ENCODE measurements at regions not wholly inside any gene's neighbourhood (a gene's known extent, or its start where the extent isn't known, plus 50 kb on each side); places are given as distances from the start of the nearest gene placed in this dataset.
A peak's percentile ranks its signal among the peaks of the same experiment; 100 is the strongest.

DNA sequence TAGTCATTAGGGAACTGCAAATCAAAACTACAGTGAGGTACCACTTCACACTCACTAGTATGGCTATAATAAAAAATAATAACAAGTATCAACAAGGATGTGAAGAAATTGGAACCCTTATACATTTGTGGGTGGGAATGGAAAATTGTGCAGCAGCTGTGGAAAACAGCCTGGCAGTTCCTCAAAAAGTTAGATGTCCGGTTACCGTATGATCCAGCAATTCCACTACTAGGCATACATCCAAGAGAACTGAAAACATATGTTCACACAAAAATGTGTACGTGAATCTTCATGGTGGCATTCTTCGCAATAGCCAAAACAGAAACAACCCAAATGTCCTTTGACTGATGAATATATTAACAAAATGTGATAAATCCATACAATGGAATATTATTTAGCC, 187.9 kb upstream of the LYSMD4 start:
- DNase-seq = peak; percentile 3

DNA sequence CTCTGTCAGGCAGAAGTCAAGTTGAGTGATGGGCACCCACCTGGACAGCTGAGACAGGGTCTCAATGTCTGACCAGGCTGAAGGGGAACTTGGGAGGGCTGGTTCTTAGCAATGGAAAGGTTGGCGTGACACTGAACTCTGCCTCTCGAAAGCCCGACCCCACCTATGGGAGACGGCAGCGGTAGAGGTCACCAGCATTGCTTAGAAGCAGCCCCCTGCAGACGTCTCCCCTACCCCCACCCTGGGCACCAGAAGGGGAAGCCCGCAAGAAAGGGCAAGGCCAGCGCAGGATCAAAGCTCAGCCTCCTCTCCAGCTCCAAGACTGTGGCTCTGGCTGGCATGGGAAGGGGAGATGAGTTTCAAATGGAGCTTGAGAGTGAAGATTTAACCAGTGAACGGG, 184.8 kb upstream of the LYSMD4 start:
- no peak for DNase-seq

DNA sequence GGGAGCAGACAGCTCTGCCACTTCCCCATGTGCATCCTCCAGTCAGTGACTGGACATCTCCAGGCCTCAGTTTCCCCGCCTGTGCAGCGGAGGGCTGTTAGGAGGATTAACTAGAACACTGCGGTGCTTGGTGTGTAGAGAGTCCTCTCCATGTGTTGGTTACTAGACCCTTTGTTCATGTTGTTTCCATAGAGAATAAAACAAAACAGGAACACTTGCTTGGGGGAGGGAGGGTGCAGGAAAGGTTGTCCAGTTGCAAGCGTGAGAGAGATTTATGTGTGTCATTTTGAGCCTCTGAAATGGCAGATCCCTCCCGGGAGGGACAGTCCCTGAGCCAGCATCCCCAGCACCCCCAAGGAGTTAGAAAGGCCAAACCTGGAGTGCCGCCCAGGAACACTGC, 184.0 kb upstream of the LYSMD4 start:
- no peak for DNase-seq

DNA sequence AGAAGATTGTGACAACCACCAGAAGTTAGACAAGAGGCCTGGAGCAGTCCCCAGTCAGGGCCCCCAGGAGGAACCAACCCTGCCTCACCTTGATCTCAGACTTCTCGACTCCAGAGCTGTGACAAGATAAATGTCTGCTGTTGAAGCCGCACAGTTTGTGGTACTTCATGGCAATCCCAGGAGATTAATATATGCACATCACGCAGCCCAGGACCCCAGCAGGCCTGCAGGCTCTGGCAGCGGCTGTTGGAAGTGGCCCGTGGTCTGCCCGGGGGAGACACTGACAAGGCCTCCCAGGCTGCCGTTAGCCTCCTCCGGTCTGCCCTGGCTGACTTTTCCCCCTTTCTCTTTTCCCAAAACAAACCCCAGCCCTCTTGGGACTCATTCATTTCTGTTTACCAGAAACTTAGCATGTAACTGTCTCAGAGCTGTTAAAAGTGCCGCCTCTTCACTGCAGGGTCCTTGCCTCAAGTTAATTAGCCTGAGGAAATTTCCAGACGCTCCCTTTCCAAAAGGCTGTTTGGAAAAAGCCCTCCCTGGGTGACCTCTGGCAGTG, 183.5 kb upstream of the LYSMD4 start:
- no peak for DNase-seq

DNA sequence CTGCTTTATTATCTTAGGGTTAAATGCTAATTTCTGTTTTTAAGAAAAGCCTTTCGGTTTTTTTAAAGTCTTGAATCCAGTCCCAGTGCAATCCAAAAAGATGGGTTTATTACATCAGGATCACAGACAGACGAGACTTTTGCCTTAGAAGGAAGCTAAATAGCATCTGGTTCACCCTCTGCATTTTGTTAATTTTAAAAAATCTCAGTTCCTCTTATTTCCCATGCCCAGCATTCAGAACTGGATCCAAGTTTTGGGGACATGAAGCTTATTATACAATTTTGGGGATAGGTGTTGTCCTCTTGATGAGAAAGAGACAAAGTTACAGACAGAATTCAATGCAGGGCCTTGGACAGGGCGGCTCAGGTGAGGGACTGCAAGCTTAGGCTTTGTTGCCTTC, 181.5 kb upstream of the LYSMD4 start:
- DNase-seq = no peak

DNA sequence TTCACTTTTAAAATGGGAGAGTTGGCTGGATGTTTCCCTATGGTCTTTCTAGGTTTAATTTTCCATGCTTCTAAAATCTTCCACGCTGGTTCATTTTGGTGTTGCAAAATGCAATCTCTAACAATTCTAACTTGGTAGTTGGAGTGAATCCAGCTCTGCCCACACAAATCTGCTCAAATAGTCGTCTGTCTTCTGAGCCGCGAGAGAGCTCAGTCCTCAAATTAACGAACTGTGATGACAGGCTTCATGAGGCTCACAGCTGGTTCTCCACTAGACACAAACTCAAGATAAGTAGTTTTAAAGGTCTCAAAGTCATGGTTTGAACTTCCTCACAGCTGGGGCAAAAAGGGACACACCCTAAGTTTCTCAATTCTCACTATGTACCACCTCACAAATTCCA, 178.6 kb upstream of the LYSMD4 start:
- no peak for DNase-seq

DNA sequence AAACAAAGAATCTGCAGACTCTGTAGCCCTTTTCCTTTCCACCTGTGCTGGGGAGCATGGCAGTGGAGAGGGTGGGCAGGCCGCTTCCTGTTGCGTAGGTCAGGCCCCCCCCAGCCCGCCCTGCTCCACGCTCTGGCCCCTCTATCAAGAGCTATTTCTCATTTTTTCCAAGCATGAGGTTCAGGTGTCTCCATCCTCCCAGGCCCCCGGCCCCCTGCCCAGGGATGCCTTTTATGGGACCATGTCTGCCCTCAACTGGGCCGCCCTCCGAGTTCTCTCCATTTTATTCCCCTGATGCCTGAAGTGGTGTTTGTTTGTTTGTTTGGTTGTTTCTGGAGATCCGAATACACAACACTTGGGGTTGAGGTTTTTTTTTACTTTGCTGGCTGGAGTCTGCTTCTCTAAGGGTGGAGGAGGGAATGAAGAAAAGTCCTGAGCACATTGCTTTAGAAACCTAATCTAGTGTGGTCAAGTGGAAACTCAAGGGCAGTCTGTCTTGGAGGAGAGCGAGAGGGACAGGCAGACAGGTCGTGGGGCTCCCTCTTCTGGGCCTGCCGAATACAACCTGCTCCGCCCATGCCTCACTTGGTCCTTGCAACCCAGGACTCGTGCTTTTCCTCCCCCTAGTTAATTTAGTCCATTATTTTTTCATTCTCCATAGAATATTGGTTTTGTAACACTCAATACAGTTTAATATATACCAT, 176.5 kb upstream of the LYSMD4 start:
- DNase-seq = no peak

DNA sequence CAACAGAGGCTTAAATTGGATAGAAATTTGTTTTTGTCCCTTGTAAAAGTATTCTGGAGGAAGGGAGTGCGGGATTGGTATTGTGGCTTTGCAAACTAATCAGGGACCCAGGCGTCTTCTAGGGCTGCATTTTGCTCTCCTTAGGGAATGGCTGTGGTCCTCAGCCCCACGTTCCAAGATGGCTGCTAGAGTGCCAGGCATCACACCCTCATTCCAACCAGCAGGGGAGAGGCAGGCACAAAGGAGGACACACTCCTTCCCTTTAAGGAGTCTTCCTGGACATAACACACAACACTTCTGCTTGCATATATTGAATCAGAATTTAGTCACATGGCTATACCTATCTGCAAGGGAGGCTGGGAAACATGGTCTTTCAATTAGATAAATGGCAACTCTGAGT, 174.5 kb upstream of the LYSMD4 start:
- DNase-seq = no peak

DNA sequence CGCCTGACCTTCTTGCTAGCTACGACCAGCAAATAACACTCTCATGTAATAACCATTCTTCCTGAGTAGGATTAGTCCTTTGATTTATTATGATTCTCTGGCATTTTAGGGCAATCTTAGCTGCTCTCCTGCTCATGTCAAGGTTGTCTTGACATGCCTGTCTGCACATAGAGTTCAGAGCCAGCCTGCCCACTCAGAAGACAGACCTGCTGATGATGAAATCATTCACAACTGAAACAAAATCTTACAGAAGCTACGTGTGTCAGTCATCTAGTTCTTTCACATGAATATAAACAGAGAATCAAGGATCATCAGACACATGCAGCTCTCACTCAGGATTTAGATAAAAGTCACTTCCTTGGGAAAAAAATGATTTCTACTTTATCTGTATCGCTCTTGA, 173.6 kb upstream of the LYSMD4 start:
- DNase-seq = no peak

DNA sequence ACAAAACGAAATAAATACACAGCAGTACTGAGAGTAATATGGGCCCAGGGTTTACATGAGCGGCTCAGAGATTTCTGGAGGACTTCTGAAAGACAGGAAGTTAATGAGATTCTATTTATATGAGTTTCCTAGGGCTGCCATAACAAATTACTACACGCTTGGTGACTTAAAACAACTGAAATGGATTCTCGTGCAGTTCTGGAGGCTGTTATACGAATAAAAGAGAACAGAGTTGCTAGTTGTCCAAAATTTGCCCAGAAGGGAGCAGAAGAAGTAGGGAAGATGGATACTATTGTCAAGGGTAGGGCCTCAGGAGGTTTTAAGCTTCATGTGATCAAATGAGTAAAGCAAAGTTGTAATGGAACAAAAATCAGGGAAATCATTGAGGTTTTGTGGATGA, 173.1 kb upstream of the LYSMD4 start:
- no peak for DNase-seq

DNA sequence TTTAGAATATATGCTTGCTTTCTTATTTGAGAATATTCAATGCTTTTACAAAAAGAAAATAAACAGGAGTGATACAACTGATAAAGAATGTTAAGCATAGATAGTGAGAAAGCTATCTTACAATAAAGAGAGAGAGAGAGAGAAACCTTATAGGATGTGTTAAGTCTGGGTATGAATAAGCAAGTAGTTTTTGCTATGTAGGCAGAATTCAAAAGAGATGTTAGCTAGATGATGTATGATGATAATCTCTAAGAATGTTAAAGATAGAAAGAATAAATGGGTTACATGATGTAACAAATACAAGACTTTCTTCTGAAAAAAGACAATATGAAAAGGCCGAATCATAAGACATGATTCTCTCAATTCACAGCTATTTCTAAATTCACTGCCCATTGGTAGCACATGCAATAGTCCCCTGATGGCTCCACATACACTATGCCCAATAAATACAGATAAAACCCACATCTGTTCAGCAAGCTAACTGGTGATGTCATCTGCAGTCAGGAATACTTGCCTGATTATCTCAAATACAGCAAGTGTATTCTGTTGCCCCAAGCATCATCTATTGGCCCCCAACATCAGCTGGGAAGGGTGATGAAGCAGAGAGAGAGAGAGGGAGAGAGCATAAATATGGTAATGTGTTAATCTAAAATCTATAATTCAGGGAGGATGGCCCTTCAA, 169.2 kb upstream of the LYSMD4 start:
- DNase-seq = no peak

DNA sequence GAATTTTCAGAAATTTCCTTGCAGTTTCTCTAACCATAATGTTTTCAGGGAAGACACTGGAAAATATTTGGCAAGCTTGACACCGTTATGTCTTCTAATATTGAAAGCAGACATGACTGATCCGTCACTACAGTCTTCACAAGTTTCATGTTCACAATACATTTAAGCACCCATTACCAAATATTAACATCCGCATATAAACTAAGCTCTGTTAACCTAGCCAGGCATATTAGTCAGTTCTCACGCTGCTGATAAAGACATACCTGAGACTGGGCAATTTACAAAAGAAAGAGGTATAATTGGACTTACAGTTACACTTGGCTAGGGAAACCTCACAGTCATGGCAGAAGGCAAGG, 162.7 kb upstream of the LYSMD4 start:
- no peak for DNase-seq

DNA sequence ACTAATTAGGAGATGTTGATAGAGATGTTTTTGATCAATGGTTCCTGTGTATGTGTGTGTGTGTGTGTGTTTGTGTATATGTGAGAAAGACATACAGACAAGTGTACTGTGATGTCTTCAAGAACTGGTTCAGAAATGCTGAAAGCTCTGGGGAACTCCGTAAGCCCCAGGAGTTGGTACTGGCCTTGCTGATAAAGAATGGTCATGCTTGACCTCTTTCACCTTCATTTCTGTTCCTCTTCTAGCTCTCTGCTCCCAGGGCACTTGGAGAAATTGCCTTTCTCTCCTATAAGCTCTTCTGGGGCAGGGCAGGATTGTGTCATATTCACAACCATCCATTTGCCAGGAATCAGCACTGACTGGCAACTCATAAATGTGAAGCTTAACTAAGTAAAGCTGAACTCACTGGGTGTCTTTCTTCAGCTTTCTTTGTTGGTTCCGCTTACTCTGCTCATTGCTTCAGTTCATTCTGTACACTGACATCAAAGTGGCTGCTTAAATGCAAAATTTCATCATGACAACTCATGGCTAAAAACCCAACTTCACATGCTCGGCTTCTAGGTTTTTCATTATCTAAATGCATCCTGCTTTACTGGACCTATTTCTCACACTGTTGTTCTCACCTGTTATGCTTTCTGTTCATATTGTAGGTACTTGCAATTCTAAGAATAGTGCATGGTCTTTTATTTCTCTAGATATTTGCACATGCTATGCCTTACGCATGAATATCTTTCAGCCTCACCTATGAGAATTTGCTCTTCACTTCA, 162.1 kb upstream of the LYSMD4 start:
- no peak for DNase-seq

DNA sequence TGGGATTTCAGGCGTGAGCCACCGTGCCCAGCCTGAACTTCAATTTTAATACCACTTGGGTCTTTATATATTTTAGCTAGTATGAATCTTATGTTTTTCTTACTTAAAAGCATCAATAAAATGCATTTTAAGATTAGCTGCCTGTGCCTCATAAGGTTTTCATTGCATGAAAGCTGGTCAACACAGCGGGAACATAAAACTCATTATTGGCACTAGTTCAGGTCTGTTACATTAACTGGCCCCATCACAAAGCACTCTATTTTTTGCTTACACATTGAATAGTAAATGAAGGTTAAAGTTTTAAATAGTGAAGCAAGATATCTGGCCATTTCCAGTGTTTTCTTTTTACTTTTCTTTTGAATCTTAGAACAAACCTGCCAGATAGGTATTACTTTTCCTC, 145.6 kb upstream of the LYSMD4 start:
- no peak for DNase-seq

DNA sequence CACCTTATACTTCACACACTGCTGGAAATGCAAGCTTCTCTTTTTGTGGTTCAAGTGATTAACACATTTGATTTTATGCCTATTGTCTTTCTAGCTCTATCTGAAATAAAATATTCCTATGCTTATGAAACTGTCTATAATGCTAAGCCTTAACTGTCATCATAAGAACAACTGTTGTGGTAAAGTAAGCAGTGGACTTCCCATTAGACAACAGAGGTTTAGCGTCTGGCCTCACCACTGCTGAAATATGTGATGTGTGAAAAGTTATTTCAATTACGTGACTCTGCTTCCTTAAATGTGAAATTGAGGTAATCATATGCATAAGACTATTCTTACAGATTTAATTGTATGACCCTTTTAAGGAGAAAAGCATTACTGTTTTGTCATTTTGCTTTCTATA, 140.2 kb upstream of the LYSMD4 start:
- DNase-seq = no peak

DNA sequence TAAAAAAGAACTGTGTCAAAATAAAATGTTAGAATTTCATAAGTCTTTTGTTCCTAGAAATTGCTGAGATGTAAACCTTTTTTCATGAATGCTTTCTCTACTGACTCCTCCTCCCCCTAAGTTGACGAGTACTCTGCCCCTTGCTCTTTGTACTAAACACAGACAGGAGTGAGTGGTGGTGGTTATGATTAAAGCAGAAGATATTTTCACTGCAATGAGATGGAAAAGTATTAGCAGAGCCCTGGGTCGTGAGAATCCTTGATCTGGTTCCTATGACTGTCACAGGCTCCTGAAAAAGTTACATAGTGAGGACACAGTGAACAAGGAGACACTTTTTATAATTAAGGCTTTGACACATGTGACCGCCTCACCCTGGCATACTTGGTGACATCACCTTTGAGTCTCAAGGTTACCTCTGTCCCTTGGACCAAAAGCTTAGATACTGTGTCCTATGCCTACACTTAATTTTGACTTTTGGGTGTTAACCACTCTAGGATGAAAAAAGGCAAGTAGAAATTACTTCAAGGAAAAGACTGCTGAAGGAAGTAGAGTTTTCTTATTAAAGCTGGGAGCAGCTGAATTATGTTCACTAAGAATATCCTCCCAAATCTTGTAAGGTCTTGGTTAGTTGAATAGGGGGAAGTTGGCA, 130.4 kb upstream of the LYSMD4 start:
- DNase-seq = no peak

DNA sequence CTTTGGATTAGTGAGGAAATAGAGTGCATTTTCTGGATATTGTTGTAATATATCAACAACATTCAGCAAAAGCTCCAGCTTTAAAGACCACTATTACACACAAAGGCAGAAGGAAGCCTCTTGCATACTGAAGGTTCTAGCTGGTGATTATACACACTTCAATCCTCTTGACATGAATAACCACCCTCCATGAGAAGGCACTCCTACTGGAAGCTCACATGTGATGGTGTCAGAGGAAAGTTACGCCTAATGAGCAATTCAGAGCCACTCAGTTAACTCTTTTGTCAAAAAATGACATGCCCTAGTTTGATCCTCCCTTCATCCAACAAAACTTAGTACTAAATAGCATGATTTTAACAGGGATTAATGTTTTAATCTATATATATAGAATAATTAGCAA, 124.6 kb upstream of the LYSMD4 start:
- no peak for DNase-seq

DNA sequence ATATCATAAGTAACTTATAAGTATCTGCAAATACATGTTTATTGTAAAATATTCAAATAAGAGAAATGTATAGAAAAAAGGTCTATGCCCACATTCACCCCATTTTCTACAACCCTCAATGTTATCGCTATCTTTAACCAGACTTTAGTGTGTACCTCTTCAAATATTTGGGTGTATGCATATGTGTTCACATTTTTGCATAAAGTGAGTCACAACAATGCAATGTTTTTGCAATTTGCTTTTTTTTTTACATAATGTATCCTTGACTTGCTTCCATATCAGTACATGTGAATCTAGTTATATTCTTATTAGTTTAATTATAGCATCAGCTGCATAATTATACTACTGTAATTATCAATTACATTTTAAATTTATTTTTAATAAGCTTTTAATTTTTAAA, 117.3 kb upstream of the LYSMD4 start:
- peak; percentile 10 for DNase-seq

DNA sequence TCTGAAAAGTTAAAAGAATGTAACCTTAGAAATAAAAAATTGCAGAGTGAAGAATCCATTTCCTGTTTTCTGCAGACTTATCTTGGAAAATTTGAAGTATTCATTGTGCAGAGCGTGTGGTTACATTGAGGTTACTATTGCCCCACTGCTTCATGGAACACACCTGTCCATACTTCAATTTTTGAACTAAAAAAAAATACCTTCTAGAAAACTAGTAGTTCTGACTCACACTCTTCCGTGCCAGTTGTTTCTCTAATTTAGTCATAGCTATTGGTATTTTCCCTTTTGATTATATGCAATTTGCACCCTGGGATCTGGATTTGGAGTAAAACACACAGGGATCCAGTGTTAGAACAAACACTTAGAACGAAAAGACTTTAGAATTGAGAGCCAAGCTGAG, 111.8 kb upstream of the LYSMD4 start:
- peak; percentile 7 for DNase-seq

DNA sequence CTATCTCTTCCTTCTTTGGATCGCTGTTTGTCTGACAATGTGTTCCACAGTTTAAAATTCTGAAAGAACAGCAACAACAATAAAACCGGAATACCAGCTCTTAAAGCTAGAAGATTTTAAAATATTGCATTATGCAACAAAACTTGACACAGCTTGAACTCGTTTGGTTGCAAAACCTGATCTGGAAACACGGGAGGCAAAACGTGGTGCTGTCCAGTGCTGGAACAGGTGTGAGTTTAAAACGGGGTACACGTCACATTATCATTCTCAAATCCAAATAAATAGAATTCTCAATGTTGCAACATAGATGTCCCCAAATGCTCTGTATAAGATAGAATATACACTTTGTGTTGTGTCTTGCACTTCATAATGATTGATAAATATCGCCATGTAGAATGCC, 110.9 kb upstream of the LYSMD4 start:
- no peak for DNase-seq

DNA sequence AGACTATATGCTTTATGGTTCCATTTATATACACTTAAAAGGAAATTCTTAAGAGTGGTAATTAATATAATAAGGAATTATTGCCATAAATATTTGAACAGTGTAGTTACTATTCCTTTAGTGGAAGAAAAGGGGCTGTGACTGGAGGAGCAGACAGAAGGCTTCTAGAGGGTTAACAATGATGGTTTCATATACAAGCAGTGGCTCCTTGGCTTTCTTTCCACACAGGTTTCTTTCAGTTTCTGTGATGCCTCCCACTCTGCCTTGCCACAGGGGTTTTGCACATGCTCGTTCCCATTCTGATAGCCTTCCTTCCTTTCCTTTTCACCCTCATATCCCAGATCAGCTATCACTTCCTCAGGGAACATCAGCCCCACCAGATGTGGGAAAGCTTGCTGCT, 108.8 kb upstream of the LYSMD4 start:
- DNase-seq = no peak

DNA sequence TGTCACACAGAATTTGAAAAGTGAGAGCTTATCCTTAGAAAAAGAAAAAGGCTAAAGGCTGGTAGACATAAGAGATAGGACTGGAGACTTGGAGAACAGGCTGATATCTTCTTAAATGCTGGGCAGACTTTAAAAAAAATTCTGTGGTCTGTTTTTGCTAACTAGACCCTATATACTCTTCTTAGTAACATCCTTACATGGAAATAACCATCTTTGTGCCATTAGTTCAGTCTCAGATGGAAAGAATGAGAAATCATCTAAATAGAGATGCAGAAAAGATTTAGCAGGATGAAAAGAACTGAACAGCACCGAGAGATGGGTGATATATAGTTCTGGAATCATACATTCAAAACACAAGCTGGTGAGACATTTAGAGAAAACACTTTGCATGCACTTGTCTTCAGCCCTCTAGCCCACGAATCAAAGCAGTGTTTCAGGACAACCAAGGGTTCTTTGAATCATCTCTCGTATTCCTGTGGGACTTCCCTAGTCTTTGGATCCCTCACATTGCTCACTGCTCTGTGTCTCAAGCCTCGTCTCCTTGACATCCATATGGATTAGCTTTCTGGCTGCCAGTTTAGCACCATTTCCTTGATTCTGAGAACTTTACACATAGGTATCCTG, 93.0 kb upstream of the LYSMD4 start:
- no peak for DNase-seq

DNA sequence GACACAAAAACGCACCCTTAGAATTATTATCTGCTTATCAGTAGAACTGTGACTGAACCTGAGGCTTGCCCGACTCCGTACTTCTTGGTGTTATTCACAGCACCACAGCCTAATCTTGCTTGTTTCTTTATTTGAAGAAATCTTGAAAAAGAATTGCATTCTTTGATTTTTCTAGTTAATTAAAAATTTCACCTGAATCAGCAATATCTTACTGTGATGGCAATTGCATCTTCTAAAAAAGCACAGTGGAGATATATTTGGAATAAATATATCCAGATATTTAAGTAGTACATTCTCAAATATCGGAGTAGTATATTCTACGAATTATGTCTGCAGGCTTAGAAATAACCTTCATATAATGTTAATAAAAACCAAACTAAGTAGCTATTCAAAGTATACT, 90.1 kb upstream of the LYSMD4 start:
- DNase-seq = no peak

All from fibroblast of skin of right biceps (primary cell).